MM.1S (cell line): ENCODE measurements at regions not wholly inside any gene's neighbourhood (a gene's known extent, or its start where the extent isn't known, plus 50 kb on each side); places are given as distances from the start of the nearest gene placed in this dataset.

Experiments
- DNase-seq: peaks from one replicate; pipeline ENCODE4 v3.0.0-alpha.2; 2015
- H2AFZ ChIP-seq: fragments of 300-600 bp; sonication (generic); 2 replicates; pipeline ENCODE4 v1.6.0; 2016; ENCODE audit warnings: antibody characterized with exemption, low read length
- H3F3A ChIP-seq: fragments of 300-600 bp; sonication (generic); 2 replicates; pipeline ENCODE4 v1.6.1; 2016; ENCODE audit warnings: mild to moderate bottlenecking, antibody characterized with exemption, low read length, moderate library complexity, mixed read lengths; ENCODE audit not compliant: insufficient read depth
- H3K27ac ChIP-seq: fragments of 300-600 bp; sonication (generic); 2 replicates; pipeline ENCODE4 v1.5.1; 2016; ENCODE audit warnings: mild to moderate bottlenecking, low read length
- H3K27me3 ChIP-seq: fragments of 300-600 bp; sonication (generic); replicated peaks from 2 replicates; pipeline ENCODE4 v1.6.0; 2016; ENCODE audit warnings: low read length; ENCODE audit not compliant: insufficient read depth
- H3K36me3 ChIP-seq: fragments of 300-600 bp; sonication (generic); replicated peaks from 2 replicates; pipeline ENCODE4 v1.6.1; 2016; ENCODE audit warnings: mild to moderate bottlenecking, low read length, mixed read lengths; ENCODE audit not compliant: insufficient read depth
- H3K4me1 ChIP-seq: fragments of 300-600 bp; sonication (generic); 2 replicates; pipeline ENCODE4 v1.6.1; 2016; ENCODE audit warnings: low read length, mixed read lengths
- H3K4me2 ChIP-seq: fragments of 300-600 bp; sonication (generic); 2 replicates; pipeline ENCODE4 v1.6.0; 2016; ENCODE audit warnings: low read depth, low read length
- H3K4me3 ChIP-seq: fragments of 300-600 bp; sonication (generic); 2 replicates; pipeline ENCODE4 v1.5.1; 2016; ENCODE audit warnings: low read length, mixed read lengths
- H3K79me2 ChIP-seq: fragments of 300-600 bp; sonication (generic); 2 replicates; pipeline ENCODE4 v1.6.1; 2016; ENCODE audit warnings: mixed run types, low read length, mixed read lengths
- H3K9ac ChIP-seq: fragments of 300-600 bp; sonication (generic); 2 replicates; pipeline ENCODE4 v1.6.1; 2016; ENCODE audit warnings: low read length, mixed read lengths
- H3K9me2 ChIP-seq: fragments of 300-600 bp; sonication (generic); replicated peaks from 2 replicates; pipeline ENCODE4 v1.6.1; 2016; ENCODE audit warnings: mild to moderate bottlenecking, low read length, mixed read lengths; ENCODE audit not compliant: insufficient read depth
- H3K9me3 ChIP-seq: fragments of 300-600 bp; sonication (generic); replicated peaks from 2 replicates; pipeline ENCODE4 v1.6.1; 2016; ENCODE audit warnings: mild to moderate bottlenecking, low read length, mixed read lengths; ENCODE audit not compliant: insufficient read depth
- H4K20me1 ChIP-seq: fragments of 300-600 bp; sonication (generic); 2 replicates; pipeline ENCODE4 v1.6.1; 2016; ENCODE audit warnings: mild to moderate bottlenecking, low read length, moderate library complexity, mixed read lengths; ENCODE audit not compliant: insufficient read depth
- EZH2 ChIP-seq: fragments of 300-600 bp; sonication (generic); optimal IDR thresholded peaks from 2 replicates; pipeline ENCODE3; 2017; ENCODE audit warnings: low read depth, mild to moderate bottlenecking, antibody characterized with exemption, low read length, mixed read lengths
- EZH2phosphoT487 ChIP-seq: fragments of 300-600 bp; sonication (generic); IDR thresholded peaks from 2 replicates; pipeline ENCODE4 v1.6.1; 2018; ENCODE audit warnings: antibody characterized with exemption, low read length
- TF ChIP-seq, protein P1 (sequence below): fragments of 300-600 bp; sonication (generic); IDR thresholded peaks from 2 replicates; pipeline ENCODE4 v1.5.1; 2016; ENCODE audit warnings: antibody characterized with exemption, low read length, mixed read lengths

DNA sequence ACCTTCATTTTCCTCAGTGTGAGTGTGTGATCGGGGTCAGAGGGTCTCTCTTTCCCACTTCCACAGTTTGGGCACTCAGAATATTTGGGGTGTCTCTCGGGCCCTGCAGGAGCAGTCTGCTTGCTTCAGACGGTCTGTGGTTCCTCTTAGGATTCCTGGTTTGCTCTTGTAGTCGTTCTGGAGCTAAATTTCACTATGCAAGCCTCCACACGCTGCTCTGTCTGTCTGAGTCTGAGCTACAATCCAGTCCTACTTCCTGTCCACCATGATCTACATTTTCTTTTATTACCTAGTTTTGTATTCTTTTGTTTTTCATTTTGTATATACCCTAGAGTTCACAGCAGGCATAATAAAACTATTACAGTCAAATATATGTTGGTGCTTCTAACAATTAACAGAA, 1967.3 kb upstream of the NUDT12 start:
- no peaks in the 10 kb centered on the region for H3K9me3 ChIP-seq
- TF ChIP-seq EZH2phosphoT487 (no peak), EZH2 (no peak)
- TF ChIP-seq, protein P1, sequence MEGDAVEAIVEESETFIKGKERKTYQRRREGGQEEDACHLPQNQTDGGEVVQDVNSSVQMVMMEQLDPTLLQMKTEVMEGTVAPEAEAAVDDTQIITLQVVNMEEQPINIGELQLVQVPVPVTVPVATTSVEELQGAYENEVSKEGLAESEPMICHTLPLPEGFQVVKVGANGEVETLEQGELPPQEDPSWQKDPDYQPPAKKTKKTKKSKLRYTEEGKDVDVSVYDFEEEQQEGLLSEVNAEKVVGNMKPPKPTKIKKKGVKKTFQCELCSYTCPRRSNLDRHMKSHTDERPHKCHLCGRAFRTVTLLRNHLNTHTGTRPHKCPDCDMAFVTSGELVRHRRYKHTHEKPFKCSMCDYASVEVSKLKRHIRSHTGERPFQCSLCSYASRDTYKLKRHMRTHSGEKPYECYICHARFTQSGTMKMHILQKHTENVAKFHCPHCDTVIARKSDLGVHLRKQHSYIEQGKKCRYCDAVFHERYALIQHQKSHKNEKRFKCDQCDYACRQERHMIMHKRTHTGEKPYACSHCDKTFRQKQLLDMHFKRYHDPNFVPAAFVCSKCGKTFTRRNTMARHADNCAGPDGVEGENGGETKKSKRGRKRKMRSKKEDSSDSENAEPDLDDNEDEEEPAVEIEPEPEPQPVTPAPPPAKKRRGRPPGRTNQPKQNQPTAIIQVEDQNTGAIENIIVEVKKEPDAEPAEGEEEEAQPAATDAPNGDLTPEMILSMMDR, result no peak
- no peak overlapping the region for H2AFZ ChIP-seq
- no peaks in the 10 kb centered on the region for H3K9me2 ChIP-seq
- no peak overlapping the region for H3K4me3 ChIP-seq
- no peaks in the 10 kb centered on the region for H3F3A ChIP-seq
- H3K27ac ChIP-seq, result no peak overlapping the region
- no peak overlapping the region for H3K4me2 ChIP-seq
- no peaks in the 10 kb centered on the region for H4K20me1 ChIP-seq
- no peaks in the 10 kb centered on the region for H3K36me3 ChIP-seq
- no peaks in the 10 kb centered on the region for H3K27me3 ChIP-seq
- no peak overlapping the region for H3K9ac ChIP-seq
- H3K4me1 ChIP-seq, result no peaks in the 10 kb centered on the region
- no peak for DNase-seq
- H3K79me2 ChIP-seq, result no peaks in the 10 kb centered on the region

DNA sequence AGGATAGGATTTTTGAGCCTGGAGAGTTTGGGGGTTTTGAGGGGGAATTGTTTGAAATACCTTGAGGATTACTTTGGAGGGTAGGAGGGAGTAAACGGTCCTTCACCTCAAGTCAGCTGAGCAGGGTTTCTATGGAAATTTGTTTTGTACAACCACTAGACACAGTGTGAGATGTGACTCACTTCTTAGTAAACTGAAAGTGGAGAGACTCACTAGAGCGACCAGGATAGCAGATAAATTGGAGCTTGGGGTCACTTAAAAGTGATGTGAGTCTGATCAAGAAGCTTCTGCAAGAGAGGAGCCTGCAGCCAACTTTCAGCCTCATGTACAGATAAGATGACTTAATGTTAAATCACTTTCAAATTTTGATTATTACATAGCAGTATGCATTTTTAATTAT, 1945.9 kb upstream of the NUDT12 start:
- H3K9me2 ChIP-seq, result no peaks in the 10 kb centered on the region
- no peaks in the 10 kb centered on the region for H3K36me3 ChIP-seq
- no peaks in the 10 kb centered on the region for H3K4me1 ChIP-seq
- H3F3A ChIP-seq, result no peaks in the 10 kb centered on the region
- H2AFZ ChIP-seq, result no peak overlapping the region
- no peaks in the 10 kb centered on the region for H3K79me2 ChIP-seq
- H3K4me3 ChIP-seq, result no peak overlapping the region
- H3K27ac ChIP-seq, result no peak overlapping the region
- no peaks in the 10 kb centered on the region for H3K27me3 ChIP-seq
- TF ChIP-seq EZH2phosphoT487, result no peak
- TF ChIP-seq, protein P1, result no peak
- no peak for TF ChIP-seq EZH2
- no peak overlapping the region for H3K9ac ChIP-seq
- no peaks in the 10 kb centered on the region for H3K9me3 ChIP-seq
- no peaks in the 10 kb centered on the region for H4K20me1 ChIP-seq
- no peak overlapping the region for H3K4me2 ChIP-seq
- DNase-seq, result no peak

DNA sequence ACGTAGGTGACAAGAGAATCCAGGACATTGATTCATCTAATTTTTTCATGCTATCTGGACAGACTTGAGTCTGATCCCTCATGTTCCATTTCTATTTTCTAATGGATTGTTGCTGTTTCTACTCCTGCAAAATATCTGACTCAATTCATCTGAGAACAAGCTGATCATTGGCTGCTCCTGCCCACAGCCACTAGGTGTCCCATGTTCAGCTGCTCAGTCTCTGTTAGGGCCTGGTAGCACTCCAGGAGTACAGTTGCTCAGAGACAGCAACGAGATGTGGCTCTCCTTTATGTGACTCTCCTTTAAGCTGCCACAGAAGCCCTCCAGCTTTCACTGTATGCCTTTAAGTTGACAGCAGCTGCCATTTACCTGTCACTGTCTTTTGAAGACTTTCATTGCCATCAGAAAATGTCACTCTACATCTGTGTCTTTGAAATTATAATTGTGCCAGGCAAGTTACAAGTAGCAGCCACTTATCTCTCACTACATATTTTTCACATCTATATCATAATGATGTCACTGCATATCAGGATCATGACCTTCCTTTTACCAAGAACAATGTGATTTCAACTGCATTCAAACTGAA, 1944.2 kb upstream of the NUDT12 start:
- H3K4me2 ChIP-seq, result no peak overlapping the region
- H3K9ac ChIP-seq, result no peak overlapping the region
- no peak overlapping the region for H2AFZ ChIP-seq
- H3K9me3 ChIP-seq, result no peaks in the 10 kb centered on the region
- no peaks in the 10 kb centered on the region for H4K20me1 ChIP-seq
- H3K4me1 ChIP-seq, result no peaks in the 10 kb centered on the region
- no peak for TF ChIP-seq EZH2phosphoT487
- TF ChIP-seq, protein P1, result peak; percentile 23
- H3K4me3 ChIP-seq, result no peak overlapping the region
- H3K27ac ChIP-seq, result no peak overlapping the region
- peak; percentile 16 for DNase-seq
- H3F3A ChIP-seq, result no peaks in the 10 kb centered on the region
- H3K27me3 ChIP-seq, result no peaks in the 10 kb centered on the region
- H3K36me3 ChIP-seq, result no peaks in the 10 kb centered on the region
- H3K79me2 ChIP-seq, result no peaks in the 10 kb centered on the region
- H3K9me2 ChIP-seq, result no peaks in the 10 kb centered on the region
